Brain microvascular endothelial cell (primary cell): ENCODE measurements at regions not wholly inside any gene's neighbourhood (a gene's known extent, or its start where the extent isn't known, plus 50 kb on each side); places are given as distances from the start of the nearest gene placed in this dataset.

Experiments
- DNase-seq: peaks from one replicate; pipeline ENCODE4 v3.0.0-alpha.2; 2020
- H3K27ac ChIP-seq: fragments of 250-450 bp; sonication (Bioruptor Pico); 2 replicates; pipeline ENCODE4 v1.5.1; 2020; ENCODE audit warnings: mild to moderate bottlenecking, moderate library complexity
- H3K27me3 ChIP-seq: fragments of 250-450 bp; sonication (Bioruptor Pico); replicated peaks from 2 replicates; pipeline ENCODE4 v1.5.1; 2020; ENCODE audit warnings: mild to moderate bottlenecking
- H3K36me3 ChIP-seq: fragments of 250-450 bp; sonication (Bioruptor Pico); replicated peaks from 2 replicates; pipeline ENCODE4 v1.5.1; 2020; ENCODE audit warnings: mild to moderate bottlenecking
- H3K4me3 ChIP-seq: 2 replicates; pipeline ENCODE4 v1.5.1; 2011; ENCODE audit warnings: low read depth, mild to moderate bottlenecking, control low read depth, low read length, moderate library complexity
- in situ Hi-C: cut with HindIII; loops from 2 replicates; pipeline ENCODE4 v1.10.0; 2017; ENCODE audit warnings: low sequenced_read_pairs, low pct_ligation_motif_present
- TF ChIP-seq, protein P1 (sequence below): IDR thresholded peaks from 2 replicates; pipeline ENCODE4 v1.5.1; 2011; ENCODE audit warnings: low read depth, mild to moderate bottlenecking, moderate library complexity, low read length, control low read depth, inconsistent platforms; ENCODE audit errors: missing control alignments

DNA sequence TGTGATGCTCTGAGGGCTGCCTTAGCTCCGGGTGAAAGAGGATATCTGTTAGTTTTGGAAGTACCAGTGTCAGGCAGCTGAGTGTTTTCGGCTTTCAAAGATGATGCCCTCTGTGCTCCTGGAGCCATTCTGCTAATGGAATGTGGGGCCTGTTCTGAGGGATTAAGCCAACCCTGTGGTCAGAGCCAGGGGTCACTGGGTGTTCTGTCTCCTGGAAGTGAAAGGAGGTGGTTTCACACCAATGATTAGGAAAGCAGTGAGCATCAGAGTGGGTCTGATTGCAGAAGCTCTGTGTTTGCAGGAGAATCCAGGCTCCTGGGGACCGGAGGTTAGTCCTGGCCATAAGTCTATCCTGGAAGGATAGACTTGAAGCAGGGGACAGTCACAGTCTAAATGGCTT is 94.6 kb downstream of the UQCRFS1 start:
- TF ChIP-seq, protein P1, sequence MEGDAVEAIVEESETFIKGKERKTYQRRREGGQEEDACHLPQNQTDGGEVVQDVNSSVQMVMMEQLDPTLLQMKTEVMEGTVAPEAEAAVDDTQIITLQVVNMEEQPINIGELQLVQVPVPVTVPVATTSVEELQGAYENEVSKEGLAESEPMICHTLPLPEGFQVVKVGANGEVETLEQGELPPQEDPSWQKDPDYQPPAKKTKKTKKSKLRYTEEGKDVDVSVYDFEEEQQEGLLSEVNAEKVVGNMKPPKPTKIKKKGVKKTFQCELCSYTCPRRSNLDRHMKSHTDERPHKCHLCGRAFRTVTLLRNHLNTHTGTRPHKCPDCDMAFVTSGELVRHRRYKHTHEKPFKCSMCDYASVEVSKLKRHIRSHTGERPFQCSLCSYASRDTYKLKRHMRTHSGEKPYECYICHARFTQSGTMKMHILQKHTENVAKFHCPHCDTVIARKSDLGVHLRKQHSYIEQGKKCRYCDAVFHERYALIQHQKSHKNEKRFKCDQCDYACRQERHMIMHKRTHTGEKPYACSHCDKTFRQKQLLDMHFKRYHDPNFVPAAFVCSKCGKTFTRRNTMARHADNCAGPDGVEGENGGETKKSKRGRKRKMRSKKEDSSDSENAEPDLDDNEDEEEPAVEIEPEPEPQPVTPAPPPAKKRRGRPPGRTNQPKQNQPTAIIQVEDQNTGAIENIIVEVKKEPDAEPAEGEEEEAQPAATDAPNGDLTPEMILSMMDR: no peak

DNA sequence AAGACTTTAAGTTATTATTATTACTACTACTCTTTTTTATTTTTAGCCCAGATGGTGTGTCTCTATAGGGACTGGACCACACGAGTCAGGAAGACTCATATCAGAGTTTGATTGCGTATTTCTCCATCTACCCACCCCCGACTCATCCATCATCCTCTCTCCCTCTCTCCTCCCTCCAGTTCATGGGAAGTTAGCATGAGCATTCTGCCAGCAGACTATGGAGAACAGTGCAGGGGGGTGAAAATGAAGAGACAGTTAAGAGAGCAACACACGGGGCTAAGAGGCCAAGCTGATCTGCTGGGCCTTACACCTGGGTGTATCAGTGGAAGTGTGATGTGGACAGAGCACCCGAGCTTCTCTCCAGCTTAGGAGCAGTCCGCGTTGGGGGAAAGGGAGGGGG is 95.0 kb downstream of the UQCRFS1 start:
- Histone ChIP-seq H3K4me3 (no peak overlapping the region), H3K27me3 (no peaks in the 10 kb centered on the region), H3K36me3 (no peaks in the 10 kb centered on the region), H3K27ac (no peak overlapping the region)
- TF ChIP-seq, protein P1: no peak
- no peak for DNase-seq
- in situ Hi-C loops: no loop called here

More for the DNA sequence above, 94.6 kb downstream of the UQCRFS1 start:
- in situ Hi-C loops: no loop called here
- DNase-seq: no peak
- Histone ChIP-seq H3K27me3 (no peaks in the 10 kb centered on the region), H3K4me3 (no peak overlapping the region), H3K27ac (no peak overlapping the region), H3K36me3 (no peaks in the 10 kb centered on the region)

DNA sequence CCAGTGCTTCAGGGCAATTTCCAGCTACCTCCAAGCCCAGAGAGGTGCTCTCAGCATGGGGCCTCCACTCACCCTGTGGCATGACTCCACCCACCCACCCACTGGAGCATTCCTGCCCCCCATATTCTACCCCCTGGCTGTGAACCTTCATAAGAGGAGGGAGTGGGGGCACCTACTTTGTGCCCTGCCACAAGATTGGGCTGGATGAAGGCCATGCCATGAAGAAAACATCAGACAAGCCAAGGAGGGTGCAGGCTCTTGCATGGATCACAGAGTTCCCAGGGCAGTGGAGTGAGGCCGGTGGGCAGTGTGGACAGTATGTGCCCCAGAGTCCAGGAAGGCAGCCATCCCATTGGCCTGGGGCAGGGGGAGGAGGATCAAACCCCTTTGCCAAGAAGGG is 97.8 kb downstream of the UQCRFS1 start:
- no peak for DNase-seq
- TF ChIP-seq, protein P1: no peak
- H3K36me3 ChIP-seq: no peaks in the 10 kb centered on the region
- H3K27me3 ChIP-seq: no peaks in the 10 kb centered on the region
- no peak overlapping the region for H3K27ac ChIP-seq
- in situ Hi-C loops: no loop called here
- no peak overlapping the region for H3K4me3 ChIP-seq

DNA sequence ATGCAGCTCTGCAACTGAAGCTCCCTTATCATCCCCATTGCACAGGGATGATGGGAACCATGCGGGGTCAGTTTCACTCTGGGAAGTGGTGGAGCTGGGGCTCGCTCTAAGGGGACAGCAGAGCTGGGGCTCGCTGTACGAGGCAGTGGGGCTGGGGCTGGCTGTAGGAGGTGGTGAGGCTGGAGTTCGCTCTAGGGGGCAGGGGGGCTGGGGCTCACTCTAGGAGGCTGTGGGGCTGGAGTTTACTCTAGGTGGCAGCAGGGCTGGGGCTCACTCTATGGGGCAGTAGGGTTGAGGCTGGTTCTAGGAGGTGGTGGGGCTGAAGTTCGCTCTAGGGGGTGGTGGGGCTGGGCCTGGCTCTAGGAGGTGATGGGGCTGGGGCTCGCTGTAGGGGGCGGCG is 99.1 kb downstream of the UQCRFS1 start:
- DNase-seq: no peak
- TF ChIP-seq, protein P1: no peak
- Histone ChIP-seq H3K27me3 (no peaks in the 10 kb centered on the region), H3K4me3 (no peak overlapping the region), H3K27ac (no peak overlapping the region), H3K36me3 (no peaks in the 10 kb centered on the region)
- in situ Hi-C loops: no loop called here

DNA sequence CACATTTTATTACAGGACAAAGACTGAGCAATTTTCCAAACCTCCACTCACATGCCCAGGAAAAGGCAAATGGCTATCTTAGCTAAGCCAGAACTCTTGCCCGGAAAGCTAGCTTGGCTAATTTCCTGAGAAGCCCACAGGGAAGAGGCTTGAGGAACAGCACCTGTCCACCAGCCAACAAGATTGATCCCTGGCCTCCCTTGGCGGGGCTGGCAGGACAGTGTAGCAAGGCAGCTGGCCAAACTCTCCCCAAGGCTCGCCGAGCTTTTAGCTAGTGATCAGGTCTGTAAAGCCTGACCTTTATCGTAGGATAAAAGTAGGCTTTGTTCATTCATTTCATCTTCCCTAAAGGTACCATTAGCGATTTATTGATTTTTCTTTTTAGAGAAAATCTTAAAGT is 101.4 kb downstream of the UQCRFS1 start:
- Histone ChIP-seq H3K27me3 (no peaks in the 10 kb centered on the region), H3K36me3 (no peaks in the 10 kb centered on the region), H3K27ac (no peak overlapping the region), H3K4me3 (no peak overlapping the region)
- in situ Hi-C loops: no loop called here
- TF ChIP-seq, protein P1: no peak
- DNase-seq: no peak

- no peak for DNase-seq
- Histone ChIP-seq H3K27me3 (no peaks in the 10 kb centered on the region), H3K36me3 (no peaks in the 10 kb centered on the region), H3K4me3 (no peak overlapping the region), H3K27ac (no peak overlapping the region)
- TF ChIP-seq, protein P1: no peak
- in situ Hi-C loops: no loop called here
Observed at GRCh38 chr19:29107831-29108230, 105.1 kb downstream of the UQCRFS1 start.
